ENCODE measurements at regions not wholly inside any gene's neighbourhood (a gene's known extent, or its start where the extent isn't known, plus 50 kb on each side); places are given as distances from the start of the nearest gene placed in this dataset.

DNA sequence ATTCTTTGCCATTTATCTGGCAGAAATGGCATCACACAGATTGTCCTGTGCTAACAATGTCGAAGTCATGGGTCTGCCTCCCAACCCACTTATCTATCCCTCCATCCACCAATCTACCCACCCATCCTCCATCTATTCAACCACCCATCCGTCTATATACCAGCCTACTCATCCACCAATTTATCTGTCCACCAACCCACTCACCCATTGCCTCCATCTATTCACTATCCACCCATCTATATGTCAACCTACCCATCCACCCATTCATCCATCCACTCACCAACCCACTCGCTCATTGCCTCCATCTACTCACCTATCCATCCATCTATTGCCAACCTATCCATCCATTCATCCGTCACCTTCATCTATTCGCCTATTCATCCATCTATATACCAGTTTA lies 521.2 kb downstream of the SHQ1 start:
- whole genome bisulfite sequencing, 2 experiments (ENCODE audit: insufficient coverage in 1 of 2, insufficient read length in 1 of 2): 92% methylated on average over 5 of the region's 5 CpGs
- H3K4me1 Mint-ChIP-seq: no peaks in the 10 kb centered on the region
- H3K27me3 ChIP-seq (ENCODE audit: control insufficient read depth, insufficient read depth, low read length, poor library complexity, severe bottlenecking): peaks cover 30% of the 10 kb centered on the region
- no peak overlapping the region for H3K4me3 ChIP-seq (ENCODE audit: low read length)
- H3K36me3 ChIP-seq (ENCODE audit: control insufficient read depth, insufficient read depth, low read length): no peaks in the 10 kb centered on the region
- no peak overlapping the region for H3K4me3 Mint-ChIP-seq
- H3K9me3 Mint-ChIP-seq: no peaks in the 10 kb centered on the region
- H3K27ac Mint-ChIP-seq: no peak overlapping the region
- DNase-seq: no peak
- H3K9me3 ChIP-seq (ENCODE audit: control insufficient read depth, low read length): no peaks in the 10 kb centered on the region
- no peak overlapping the region for H3K27ac ChIP-seq (ENCODE audit: low read depth, low read length)
- TF ChIP-seq, protein P1, sequence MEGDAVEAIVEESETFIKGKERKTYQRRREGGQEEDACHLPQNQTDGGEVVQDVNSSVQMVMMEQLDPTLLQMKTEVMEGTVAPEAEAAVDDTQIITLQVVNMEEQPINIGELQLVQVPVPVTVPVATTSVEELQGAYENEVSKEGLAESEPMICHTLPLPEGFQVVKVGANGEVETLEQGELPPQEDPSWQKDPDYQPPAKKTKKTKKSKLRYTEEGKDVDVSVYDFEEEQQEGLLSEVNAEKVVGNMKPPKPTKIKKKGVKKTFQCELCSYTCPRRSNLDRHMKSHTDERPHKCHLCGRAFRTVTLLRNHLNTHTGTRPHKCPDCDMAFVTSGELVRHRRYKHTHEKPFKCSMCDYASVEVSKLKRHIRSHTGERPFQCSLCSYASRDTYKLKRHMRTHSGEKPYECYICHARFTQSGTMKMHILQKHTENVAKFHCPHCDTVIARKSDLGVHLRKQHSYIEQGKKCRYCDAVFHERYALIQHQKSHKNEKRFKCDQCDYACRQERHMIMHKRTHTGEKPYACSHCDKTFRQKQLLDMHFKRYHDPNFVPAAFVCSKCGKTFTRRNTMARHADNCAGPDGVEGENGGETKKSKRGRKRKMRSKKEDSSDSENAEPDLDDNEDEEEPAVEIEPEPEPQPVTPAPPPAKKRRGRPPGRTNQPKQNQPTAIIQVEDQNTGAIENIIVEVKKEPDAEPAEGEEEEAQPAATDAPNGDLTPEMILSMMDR (conservative IDR thresholded peaks at IDR 0.05): no peak
- peaks cover 41% of the 10 kb centered on the region for H3K27me3 Mint-ChIP-seq (ENCODE audit: insufficient read depth)
- H3K4me1 ChIP-seq (ENCODE audit: control insufficient read depth, insufficient read depth, low read length): peaks cover 3% of the 10 kb centered on the region
- no peaks in the 10 kb centered on the region for H3K36me3 Mint-ChIP-seq (ENCODE audit: low read depth)
- H3K9ac ChIP-seq (ENCODE audit: extremely low read depth, low read length, poor library complexity, severe bottlenecking): no peak overlapping the region

DNA sequence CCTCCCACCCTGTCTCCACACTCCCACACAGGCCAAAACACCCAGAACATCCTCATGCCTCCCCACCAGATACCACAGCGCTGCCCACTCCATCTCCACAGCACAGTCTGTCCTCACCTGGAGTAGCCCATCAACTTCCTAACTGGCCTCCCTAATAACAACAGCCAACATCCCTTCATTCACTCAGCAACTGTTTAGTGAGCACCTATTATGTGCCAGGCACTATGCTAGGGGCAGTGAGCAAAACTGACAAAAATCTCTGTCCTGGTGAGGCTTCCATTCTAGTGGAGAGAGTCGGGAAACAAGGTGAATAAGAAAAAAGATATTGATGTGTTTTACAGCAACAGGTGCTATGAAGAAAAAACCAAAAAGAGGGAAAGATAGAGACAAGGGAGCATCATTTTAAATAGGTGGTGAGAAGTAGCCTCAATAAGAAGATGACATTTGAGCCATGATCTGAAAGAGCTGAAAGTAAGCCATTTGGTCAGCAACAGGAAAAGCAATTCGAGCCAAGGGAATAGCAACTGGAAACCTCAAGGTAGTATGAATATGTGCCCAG lies 523.9 kb downstream of the SHQ1 start:
- Histone ChIP-seq H3K9ac (ENCODE audit: extremely low read depth, low read length, poor library complexity, severe bottlenecking) (no peak overlapping the region), H3K9me3 (ENCODE audit: control insufficient read depth, low read length) (no peaks in the 10 kb centered on the region), H3K27me3 (ENCODE audit: control insufficient read depth, insufficient read depth, low read length, poor library complexity, severe bottlenecking) (peaks cover 7% of the 10 kb centered on the region), H3K27ac (ENCODE audit: low read depth, low read length) (no peak overlapping the region), H3K4me1 (ENCODE audit: control insufficient read depth, insufficient read depth, low read length) (peaks cover 3% of the 10 kb centered on the region), H3K36me3 (ENCODE audit: control insufficient read depth, insufficient read depth, low read length) (no peaks in the 10 kb centered on the region), H3K4me3 (ENCODE audit: low read length) (no peak overlapping the region)
- Mint-ChIP-seq H3K27me3 (ENCODE audit: insufficient read depth) (peaks cover 19% of the 10 kb centered on the region), H3K27ac (no peak overlapping the region), H3K9me3 (no peaks in the 10 kb centered on the region), H3K4me3 (no peak overlapping the region), H3K4me1 (no peaks in the 10 kb centered on the region), H3K36me3 (ENCODE audit: low read depth) (no peaks in the 10 kb centered on the region)
- TF ChIP-seq, protein P1 (conservative IDR thresholded peaks at IDR 0.05): no peak
- DNase-seq: no peak
- 88 to 90% methylated on average over 3 of the region's 3 CpGs for WGBS, 2 experiments (ENCODE audit: insufficient coverage in 1 of 2, insufficient read length in 1 of 2)

DNA sequence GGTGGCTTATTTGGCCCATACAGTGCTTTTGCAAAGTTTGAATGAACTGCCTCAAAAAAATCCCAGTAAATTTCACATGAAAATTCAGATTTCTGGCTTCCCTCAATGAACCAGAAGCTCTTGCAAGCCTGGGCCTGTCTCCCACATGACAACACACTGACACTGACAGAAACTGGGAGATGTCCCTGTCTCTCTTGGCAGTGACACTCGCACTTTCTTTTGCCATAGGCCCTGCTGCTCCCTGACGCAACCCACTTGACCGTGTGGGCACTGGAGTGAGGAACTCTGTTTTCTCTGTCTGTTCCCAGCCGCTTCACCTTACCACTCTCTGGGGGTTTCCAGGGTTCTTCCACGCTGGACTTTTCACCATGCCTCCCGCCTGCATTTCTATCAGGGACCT lies 524.5 kb downstream of the SHQ1 start:
- Mint-ChIP-seq H3K27ac (no peak overlapping the region), H3K4me1 (peaks cover under 1% of the 10 kb centered on the region), H3K9me3 (no peaks in the 10 kb centered on the region), H3K4me3 (no peak overlapping the region), H3K27me3 (ENCODE audit: insufficient read depth) (peaks cover 15% of the 10 kb centered on the region), H3K36me3 (ENCODE audit: low read depth) (no peaks in the 10 kb centered on the region)
- Histone ChIP-seq H3K27ac (ENCODE audit: low read depth, low read length) (no peak overlapping the region), H3K36me3 (ENCODE audit: control insufficient read depth, insufficient read depth, low read length) (no peaks in the 10 kb centered on the region), H3K4me1 (ENCODE audit: control insufficient read depth, insufficient read depth, low read length) (peaks cover 7% of the 10 kb centered on the region), H3K4me3 (ENCODE audit: low read length) (no peak overlapping the region), H3K9ac (ENCODE audit: extremely low read depth, low read length, poor library complexity, severe bottlenecking) (no peak overlapping the region), H3K9me3 (ENCODE audit: control insufficient read depth, low read length) (no peaks in the 10 kb centered on the region), H3K27me3 (ENCODE audit: control insufficient read depth, insufficient read depth, low read length, poor library complexity, severe bottlenecking) (peaks cover 3% of the 10 kb centered on the region)
- WGBS, 2 experiments (ENCODE audit: insufficient coverage in 1 of 2, insufficient read length in 1 of 2): 94 to 100% methylated on average over 5 to 6 of the region's 6 CpGs
- no peak for DNase-seq
- TF ChIP-seq, protein P1 (conservative IDR thresholded peaks at IDR 0.05): no peak
